NCI-H345 treated with DMSO at 0.1 percent for 48 hours (cell line): ENCODE measurements at regions not wholly inside any gene's neighbourhood (a gene's known extent, or its start where the extent isn't known, plus 50 kb on each side); places are given as distances from the start of the nearest gene placed in this dataset.

Experiments
- DNase-seq: peaks from one replicate; lab custom pipeline; 2025; ENCODE audit not compliant: unreplicated experiment; lab: John Stamatoyannopoulos, UW

GRCh38 chr5:107088907-107089306, 581.8 kb downstream of the EFNA5 start:
- no peak for DNase-seq

GRCh38 chr5:107085572-107085971, 585.2 kb downstream of the EFNA5 start:
- no peak for DNase-seq

- DNase-seq, result no peak
These were observed 595.7 kb downstream of the EFNA5 start for GRCh38 chr5:107074996-107075395.

GRCh38 chr5:107072967-107073366, 597.8 kb downstream of the EFNA5 start:
- no peak for DNase-seq

- DNase-seq, result no peak
These were observed 598.3 kb downstream of the EFNA5 start for GRCh38 chr5:107072440-107072839.

- no peak for DNase-seq
These were observed 602.0 kb downstream of the EFNA5 start for GRCh38 chr5:107068782-107069181.

- no peak for DNase-seq
These were observed 603.3 kb downstream of the EFNA5 start for GRCh38 chr5:107067395-107067794.

- no peak for DNase-seq
These were observed 607.2 kb downstream of the EFNA5 start for GRCh38 chr5:107063511-107063910.

- DNase-seq, result no peak
These were observed 611.9 kb downstream of the EFNA5 start for GRCh38 chr5:107058803-107059202.

- DNase-seq, result no peak
These were observed 612.5 kb downstream of the EFNA5 start for GRCh38 chr5:107058235-107058634.

GRCh38 chr5:107056278-107056677, 614.5 kb downstream of the EFNA5 start:
- no peak for DNase-seq

GRCh38 chr5:107047048-107047447, 623.7 kb downstream of the EFNA5 start:
- DNase-seq, result no peak

- DNase-seq, result no peak
These were observed 627.1 kb downstream of the EFNA5 start for GRCh38 chr5:107043665-107044064.

GRCh38 chr5:107040907-107041306, 629.8 kb downstream of the EFNA5 start:
- no peak for DNase-seq

GRCh38 chr5:107032629-107033028, 638.1 kb downstream of the EFNA5 start:
- no peak for DNase-seq

- no peak for DNase-seq
These were observed 641.8 kb downstream of the EFNA5 start for GRCh38 chr5:107028938-107029337.

- DNase-seq, result no peak
These were observed 644.8 kb downstream of the EFNA5 start for GRCh38 chr5:107025712-107026497.

- DNase-seq, result no peak
These were observed 647.0 kb downstream of the EFNA5 start for GRCh38 chr5:107023732-107024131.

- DNase-seq, result no peak
These were observed 649.2 kb downstream of the EFNA5 start for GRCh38 chr5:107021575-107021974.

GRCh38 chr5:107020626-107021025, 650.1 kb downstream of the EFNA5 start:
- DNase-seq, result no peak

GRCh38 chr5:107017616-107018015, 653.1 kb downstream of the EFNA5 start:
- DNase-seq, result no peak

GRCh38 chr5:107012371-107012770, 658.4 kb downstream of the EFNA5 start:
- DNase-seq, result no peak

GRCh38 chr5:107011605-107012004, 659.1 kb downstream of the EFNA5 start:
- no peak for DNase-seq
